A172 (cell line): ENCODE measurements at regions not wholly inside any gene's neighbourhood (a gene's known extent, or its start where the extent isn't known, plus 50 kb on each side); places are given as distances from the start of the nearest gene placed in this dataset.

Experiments
- DNase-seq: peaks from one replicate; pipeline ENCODE4 v3.0.0-alpha.2; 2015; ENCODE audit warnings: low spot score

- no peak for DNase-seq
These were observed 160.8 kb upstream of the SERP2 start for GRCh38 chr13:44212633-44213396.

GRCh38 chr13:44218501-44219240 lies 155.0 kb upstream of the SERP2 start:
- no peak for DNase-seq

- DNase-seq: peak; percentile 73
These were observed 153.8 kb upstream of the SERP2 start for GRCh38 chr13:44219577-44220548.

GRCh38 chr13:44220948-44221347 lies 152.7 kb upstream of the SERP2 start:
- no peak for DNase-seq

- DNase-seq: peak; percentile 24
These were observed 152.0 kb upstream of the SERP2 start for GRCh38 chr13:44221657-44222056.

- no peak for DNase-seq
These were observed 149.7 kb upstream of the SERP2 start for GRCh38 chr13:44223770-44224444.

GRCh38 chr13:44224450-44225149 lies 149.0 kb upstream of the SERP2 start:
- no peak for DNase-seq

GRCh38 chr13:44229371-44230030 lies 144.1 kb upstream of the SERP2 start:
- no peak for DNase-seq

GRCh38 chr13:44230071-44230470 lies 143.6 kb upstream of the SERP2 start:
- no peak for DNase-seq

GRCh38 chr13:44230736-44231135 lies 142.9 kb upstream of the SERP2 start:
- peak; percentile 57 for DNase-seq

- peak; percentile 97 for DNase-seq
These were observed 141.7 kb upstream of the SERP2 start for GRCh38 chr13:44231786-44232516.

- no peak for DNase-seq
These were observed 140.8 kb upstream of the SERP2 start for GRCh38 chr13:44232774-44233173.

- DNase-seq: no peak
These were observed 139.1 kb upstream of the SERP2 start for GRCh38 chr13:44234566-44234965.

- DNase-seq: no peak
These were observed 137.3 kb upstream of the SERP2 start for GRCh38 chr13:44236370-44236769.

- no peak for DNase-seq
These were observed 136.8 kb upstream of the SERP2 start for GRCh38 chr13:44236801-44237207.

- peak; percentile 84 for DNase-seq
These were observed 136.3 kb upstream of the SERP2 start for GRCh38 chr13:44237276-44237767.

GRCh38 chr13:44237881-44238421 lies 135.7 kb upstream of the SERP2 start:
- no peak for DNase-seq

GRCh38 chr13:44240611-44241145 lies 132.9 kb upstream of the SERP2 start:
- no peak for DNase-seq

- no peak for DNase-seq
These were observed 132.0 kb upstream of the SERP2 start for GRCh38 chr13:44241638-44242037.
